ENCODE measurements at regions not wholly inside any gene's neighbourhood (a gene's known extent, or its start where the extent isn't known, plus 50 kb on each side); places are given as distances from the start of the nearest gene placed in this dataset.

DNA sequence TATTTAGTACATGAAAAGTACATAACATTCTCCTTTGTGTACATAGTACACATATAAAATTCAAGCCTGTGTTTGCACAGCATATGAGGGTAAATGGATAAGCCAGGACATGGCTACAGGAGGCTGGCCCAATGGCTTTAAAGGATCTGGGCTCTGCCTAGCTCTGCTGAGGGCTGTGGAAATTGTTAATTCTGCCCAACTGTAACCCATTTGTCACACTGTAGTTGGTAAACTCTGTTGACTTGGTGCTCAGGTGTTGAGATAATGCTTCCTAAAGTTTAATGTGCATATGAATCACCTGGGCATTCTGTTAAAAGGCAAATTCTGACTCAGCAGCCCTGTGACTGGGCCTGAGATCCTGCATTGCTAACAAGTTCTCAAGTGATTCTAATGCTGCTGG lies 196.5 kb upstream of the ZPLD1 start:
- Histone ChIP-seq H3K4me2 (no peak overlapping the region), H4K20me1 (ENCODE audit: insufficient read depth) (no peaks in the 10 kb centered on the region), H3K4me3 (IDR thresholded peaks at IDR 0.05; ENCODE audit: insufficient read depth, low read depth, low read length) (no peak overlapping the region), H3K27me3 (ENCODE audit: insufficient read depth, low read depth) (no peaks in the 10 kb centered on the region), H3K27ac (no peak overlapping the region), H3K4me1 (ENCODE audit: low read depth, poor library complexity, severe bottlenecking) (no peaks in the 10 kb centered on the region), H2AFZ (ENCODE audit: low read depth) (no peak overlapping the region), H3K9ac (no peak overlapping the region), H3K36me3 (ENCODE audit: insufficient read depth) (no peaks in the 10 kb centered on the region), H3K79me2 (ENCODE audit: insufficient read depth, low read depth) (no peaks in the 10 kb centered on the region)
- TF ChIP-seq, protein P1, sequence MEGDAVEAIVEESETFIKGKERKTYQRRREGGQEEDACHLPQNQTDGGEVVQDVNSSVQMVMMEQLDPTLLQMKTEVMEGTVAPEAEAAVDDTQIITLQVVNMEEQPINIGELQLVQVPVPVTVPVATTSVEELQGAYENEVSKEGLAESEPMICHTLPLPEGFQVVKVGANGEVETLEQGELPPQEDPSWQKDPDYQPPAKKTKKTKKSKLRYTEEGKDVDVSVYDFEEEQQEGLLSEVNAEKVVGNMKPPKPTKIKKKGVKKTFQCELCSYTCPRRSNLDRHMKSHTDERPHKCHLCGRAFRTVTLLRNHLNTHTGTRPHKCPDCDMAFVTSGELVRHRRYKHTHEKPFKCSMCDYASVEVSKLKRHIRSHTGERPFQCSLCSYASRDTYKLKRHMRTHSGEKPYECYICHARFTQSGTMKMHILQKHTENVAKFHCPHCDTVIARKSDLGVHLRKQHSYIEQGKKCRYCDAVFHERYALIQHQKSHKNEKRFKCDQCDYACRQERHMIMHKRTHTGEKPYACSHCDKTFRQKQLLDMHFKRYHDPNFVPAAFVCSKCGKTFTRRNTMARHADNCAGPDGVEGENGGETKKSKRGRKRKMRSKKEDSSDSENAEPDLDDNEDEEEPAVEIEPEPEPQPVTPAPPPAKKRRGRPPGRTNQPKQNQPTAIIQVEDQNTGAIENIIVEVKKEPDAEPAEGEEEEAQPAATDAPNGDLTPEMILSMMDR (conservative IDR thresholded peaks at IDR 0.05; ENCODE audit: low read depth, low read length), result no peak

DNA sequence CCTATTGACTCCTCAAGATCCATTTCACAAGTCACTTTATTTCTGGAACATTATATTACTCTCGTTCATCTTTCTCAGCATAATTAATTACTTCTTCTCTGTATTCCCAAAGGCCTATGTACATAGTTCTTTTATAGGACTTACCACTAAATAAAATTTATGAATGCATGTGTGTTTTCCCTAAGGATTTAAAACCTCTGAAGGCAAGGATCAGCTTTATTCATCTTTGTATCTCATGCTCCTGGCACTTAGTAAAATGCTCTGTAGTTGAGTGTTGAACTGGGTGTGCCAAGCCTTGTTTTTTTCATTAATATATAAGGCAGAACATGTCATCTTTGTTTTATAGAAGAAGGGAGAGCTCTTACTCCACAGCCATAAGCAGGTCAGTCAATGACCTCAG lies 194.1 kb upstream of the ZPLD1 start:
- no peaks in the 10 kb centered on the region for H4K20me1 ChIP-seq (ENCODE audit: insufficient read depth)
- H3K27ac ChIP-seq, result no peak overlapping the region
- no peak overlapping the region for H3K9ac ChIP-seq
- H3K36me3 ChIP-seq (ENCODE audit: insufficient read depth), result no peaks in the 10 kb centered on the region
- no peak overlapping the region for H2AFZ ChIP-seq (ENCODE audit: low read depth)
- no peaks in the 10 kb centered on the region for H3K79me2 ChIP-seq (ENCODE audit: insufficient read depth, low read depth)
- H3K4me2 ChIP-seq, result no peak overlapping the region
- no peaks in the 10 kb centered on the region for H3K27me3 ChIP-seq (ENCODE audit: insufficient read depth, low read depth)
- TF ChIP-seq, protein P1 (conservative IDR thresholded peaks at IDR 0.05; ENCODE audit: low read depth, low read length), result no peak
- H3K4me1 ChIP-seq (ENCODE audit: low read depth, poor library complexity, severe bottlenecking), result no peaks in the 10 kb centered on the region
- H3K4me3 ChIP-seq (IDR thresholded peaks at IDR 0.05; ENCODE audit: insufficient read depth, low read depth, low read length), result no peak overlapping the region

- no peaks in the 10 kb centered on the region for H3K79me2 ChIP-seq (ENCODE audit: insufficient read depth, low read depth)
- no peak overlapping the region for H3K4me3 ChIP-seq (IDR thresholded peaks at IDR 0.05; ENCODE audit: insufficient read depth, low read depth, low read length)
- no peak overlapping the region for H3K27ac ChIP-seq
- no peak overlapping the region for H3K4me2 ChIP-seq
- no peak overlapping the region for H2AFZ ChIP-seq (ENCODE audit: low read depth)
- H3K9ac ChIP-seq, result no peak overlapping the region
- H4K20me1 ChIP-seq (ENCODE audit: insufficient read depth), result no peaks in the 10 kb centered on the region
- H3K4me1 ChIP-seq (ENCODE audit: low read depth, poor library complexity, severe bottlenecking), result no peaks in the 10 kb centered on the region
- no peaks in the 10 kb centered on the region for H3K36me3 ChIP-seq (ENCODE audit: insufficient read depth)
- H3K27me3 ChIP-seq (ENCODE audit: insufficient read depth, low read depth), result no peaks in the 10 kb centered on the region
- TF ChIP-seq, protein P1 (conservative IDR thresholded peaks at IDR 0.05; ENCODE audit: low read depth, low read length), result no peak
Measured at GRCh38 chr3:102248981-102249705, 185.7 kb upstream of the ZPLD1 start.

GRCh38 chr3:102255736-102256135 lies 179.1 kb upstream of the ZPLD1 start:
- Histone ChIP-seq H3K27me3 (ENCODE audit: insufficient read depth, low read depth) (no peaks in the 10 kb centered on the region), H3K4me1 (ENCODE audit: low read depth, poor library complexity, severe bottlenecking) (no peaks in the 10 kb centered on the region), H3K79me2 (ENCODE audit: insufficient read depth, low read depth) (no peaks in the 10 kb centered on the region), H2AFZ (ENCODE audit: low read depth) (no peak overlapping the region), H3K36me3 (ENCODE audit: insufficient read depth) (no peaks in the 10 kb centered on the region), H3K9ac (no peak overlapping the region), H3K4me3 (IDR thresholded peaks at IDR 0.05; ENCODE audit: insufficient read depth, low read depth, low read length) (no peak overlapping the region), H3K4me2 (no peak overlapping the region), H3K27ac (no peak overlapping the region), H4K20me1 (ENCODE audit: insufficient read depth) (no peaks in the 10 kb centered on the region)
- TF ChIP-seq, protein P1 (conservative IDR thresholded peaks at IDR 0.05; ENCODE audit: low read depth, low read length), result no peak
